ENCODE measurements at regions not wholly inside any gene's neighbourhood (a gene's known extent, or its start where the extent isn't known, plus 50 kb on each side); places are given as distances from the start of the nearest gene placed in this dataset.
A peak's percentile ranks its signal among the peaks of the same experiment; 100 is the strongest.

- peaks cover 3% of the 10 kb centered on the region; the same call in 1 of the 2 replicates for H3K9me3 ChIP-seq (ENCODE audit: insufficient read depth, low read length)
- TF ChIP-seq EZH2phosphoT487 (conservative IDR thresholded peaks at IDR 0.05; ENCODE audit: low read length), result no peak
- no peak for TF ChIP-seq CTCF (IDR thresholded peaks at IDR 0.05; ENCODE audit: insufficient read depth, low read length, poor library complexity, severe bottlenecking)
- H3K27ac ChIP-seq (ENCODE audit: low read depth, low read length), result no peak overlapping the region
- H3K9ac ChIP-seq (ENCODE audit: low read length), result no peak overlapping the region
- H3F3A ChIP-seq (ENCODE audit: insufficient read depth), result no peaks in the 10 kb centered on the region
- H3K4me3 ChIP-seq (ENCODE audit: insufficient read depth, low read length, poor library complexity, severe bottlenecking), result no peak overlapping the region
- H3K27me3 ChIP-seq (ENCODE audit: low read length), result no peaks in the 10 kb centered on the region
- no peaks in the 10 kb centered on the region for H3K79me2 ChIP-seq (ENCODE audit: insufficient read depth, low read length)
- no peak overlapping the region for H2AFZ ChIP-seq (ENCODE audit: low read depth, low read length, severe bottlenecking)
- H3K9me2 ChIP-seq (replicated peaks; ENCODE audit: insufficient read depth, low read length), result no peaks in the 10 kb centered on the region
- H3K4me2 ChIP-seq (ENCODE audit: low read depth, low read length, poor library complexity, severe bottlenecking), result no peak overlapping the region
- H3K36me3 ChIP-seq (ENCODE audit: low read length), result no peaks in the 10 kb centered on the region
- no peaks in the 10 kb centered on the region for H4K20me1 ChIP-seq (ENCODE audit: low read depth, low read length)
These were observed 396.2 kb downstream of the BCL11A start for GRCh38 chr2:60157283-60157682.

GRCh38 chr2:60154142-60154541 lies 399.3 kb downstream of the BCL11A start:
- Histone ChIP-seq H4K20me1 (ENCODE audit: low read depth, low read length) (no peaks in the 10 kb centered on the region), H3K79me2 (ENCODE audit: insufficient read depth, low read length) (no peaks in the 10 kb centered on the region), H3K27ac (ENCODE audit: low read depth, low read length) (no peak overlapping the region), H3K27me3 (ENCODE audit: low read length) (no peaks in the 10 kb centered on the region), H3K36me3 (ENCODE audit: low read length) (no peaks in the 10 kb centered on the region), H3F3A (ENCODE audit: insufficient read depth) (no peaks in the 10 kb centered on the region), H3K4me2 (ENCODE audit: low read depth, low read length, poor library complexity, severe bottlenecking) (no peak overlapping the region), H3K9me2 (replicated peaks; ENCODE audit: insufficient read depth, low read length) (no peaks in the 10 kb centered on the region), H3K9me3 (ENCODE audit: insufficient read depth, low read length) (peaks cover 6% of the 10 kb centered on the region; the same call in 1 of the 2 replicates), H2AFZ (ENCODE audit: low read depth, low read length, severe bottlenecking) (no peak overlapping the region), H3K9ac (ENCODE audit: low read length) (no peak overlapping the region), H3K4me3 (ENCODE audit: insufficient read depth, low read length, poor library complexity, severe bottlenecking) (no peak overlapping the region)
- TF ChIP-seq CTCF (IDR thresholded peaks at IDR 0.05; ENCODE audit: insufficient read depth, low read length, poor library complexity, severe bottlenecking) (no peak), EZH2phosphoT487 (conservative IDR thresholded peaks at IDR 0.05; ENCODE audit: low read length) (no peak)

GRCh38 chr2:60152226-60152833 lies 401.1 kb downstream of the BCL11A start:
- no peaks in the 10 kb centered on the region for H3F3A ChIP-seq (ENCODE audit: insufficient read depth)
- no peak overlapping the region for H3K27ac ChIP-seq (ENCODE audit: low read depth, low read length)
- H3K9ac ChIP-seq (ENCODE audit: low read length), result no peak overlapping the region
- no peaks in the 10 kb centered on the region for H3K27me3 ChIP-seq (ENCODE audit: low read length)
- peaks cover 6% of the 10 kb centered on the region; the same call in 1 of the 2 replicates for H3K9me3 ChIP-seq (ENCODE audit: insufficient read depth, low read length)
- H3K9me2 ChIP-seq (replicated peaks; ENCODE audit: insufficient read depth, low read length), result no peaks in the 10 kb centered on the region
- no peak overlapping the region for H3K4me2 ChIP-seq (ENCODE audit: low read depth, low read length, poor library complexity, severe bottlenecking)
- no peak overlapping the region for H3K4me3 ChIP-seq (ENCODE audit: insufficient read depth, low read length, poor library complexity, severe bottlenecking)
- H3K79me2 ChIP-seq (ENCODE audit: insufficient read depth, low read length), result no peaks in the 10 kb centered on the region
- no peaks in the 10 kb centered on the region for H3K36me3 ChIP-seq (ENCODE audit: low read length)
- no peak for TF ChIP-seq EZH2phosphoT487 (conservative IDR thresholded peaks at IDR 0.05; ENCODE audit: low read length)
- TF ChIP-seq CTCF (IDR thresholded peaks at IDR 0.05; ENCODE audit: insufficient read depth, low read length, poor library complexity, severe bottlenecking), result peak; percentile 67
- no peak overlapping the region for H2AFZ ChIP-seq (ENCODE audit: low read depth, low read length, severe bottlenecking)
- no peaks in the 10 kb centered on the region for H4K20me1 ChIP-seq (ENCODE audit: low read depth, low read length)
